ENCODE measurements at regions not wholly inside any gene's neighbourhood (a gene's known extent, or its start where the extent isn't known, plus 50 kb on each side); places are given as distances from the start of the nearest gene placed in this dataset.

DNA sequence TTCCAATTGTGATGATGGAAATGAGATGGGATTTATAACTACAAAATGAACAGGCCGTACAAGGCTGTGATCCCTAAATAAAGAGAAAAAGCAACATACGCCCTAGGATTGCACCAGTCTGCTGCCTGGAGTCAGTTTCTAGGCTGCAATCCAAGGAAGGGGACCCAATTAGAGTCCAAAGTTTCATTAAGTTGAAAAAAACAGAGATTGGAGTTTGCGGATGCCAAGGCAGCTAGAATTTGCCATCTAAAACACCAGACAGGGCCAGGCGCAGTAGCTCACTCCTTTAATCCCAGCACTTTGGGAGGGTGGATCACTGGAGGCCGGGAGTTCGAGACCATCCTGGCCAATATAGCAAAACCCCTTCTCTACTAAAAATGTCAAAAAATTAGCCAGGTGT, 661.0 kb downstream of the RPS29 start:
- no peaks in the 10 kb centered on the region for H3K36me3 ChIP-seq (ENCODE audit: insufficient read depth, insufficient read length, low read length)
- no peaks in the 10 kb centered on the region for H3K27me3 ChIP-seq (ENCODE audit: insufficient read depth, insufficient read length)
- H3K4me1 ChIP-seq (ENCODE audit: insufficient read depth, insufficient read length), result no peaks in the 10 kb centered on the region
- no peaks in the 10 kb centered on the region for H3K9me3 ChIP-seq (ENCODE audit: insufficient read depth, low read length)
- TF ChIP-seq YY1 (IDR thresholded peaks at IDR 0.05; ENCODE audit: insufficient read depth, insufficient read length) (no peak), SUZ12 (IDR thresholded peaks at IDR 0.05; ENCODE audit: extremely low read depth, insufficient read depth, insufficient read length) (no peak), ZNF274 (IDR thresholded peaks at IDR 0.05; ENCODE audit: low read depth, low read length) (no peak)
- no peak overlapping the region for H3K4me3 ChIP-seq (ENCODE audit: insufficient read length, low read depth)
- DNase-seq (ENCODE audit: low read depth, low spot score), result no peak
- H3K9ac ChIP-seq (ENCODE audit: insufficient read length, low read depth), result no peak overlapping the region

DNA sequence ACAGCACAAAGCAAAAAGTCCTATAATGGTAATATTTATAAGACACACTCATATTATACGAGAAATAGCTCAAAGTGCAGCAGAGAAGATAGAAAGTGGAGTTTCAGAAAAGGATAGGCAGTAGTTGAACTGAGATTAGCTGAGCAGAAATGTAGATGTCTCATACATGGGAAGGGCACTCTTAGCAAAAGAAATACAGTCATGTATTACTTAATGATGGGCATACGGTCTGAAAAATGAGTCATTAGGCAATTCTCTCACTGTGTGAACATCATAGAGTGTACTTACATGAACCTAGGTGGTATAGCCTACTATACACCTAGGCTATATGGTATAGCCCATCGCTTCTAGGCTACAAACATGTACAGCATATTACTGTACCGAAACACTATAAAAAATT, 671.3 kb downstream of the RPS29 start:
- DNase-seq (ENCODE audit: low read depth, low spot score), result no peak
- H3K27me3 ChIP-seq (ENCODE audit: insufficient read depth, insufficient read length), result no peaks in the 10 kb centered on the region
- TF ChIP-seq YY1 (IDR thresholded peaks at IDR 0.05; ENCODE audit: insufficient read depth, insufficient read length), result no peak
- TF ChIP-seq ZNF274 (IDR thresholded peaks at IDR 0.05; ENCODE audit: low read depth, low read length), result no peak
- no peak for TF ChIP-seq SUZ12 (IDR thresholded peaks at IDR 0.05; ENCODE audit: extremely low read depth, insufficient read depth, insufficient read length)
- no peak overlapping the region for H3K4me3 ChIP-seq (ENCODE audit: insufficient read length, low read depth)
- H3K36me3 ChIP-seq (ENCODE audit: insufficient read depth, insufficient read length, low read length), result no peaks in the 10 kb centered on the region
- H3K4me1 ChIP-seq (ENCODE audit: insufficient read depth, insufficient read length), result no peaks in the 10 kb centered on the region
- no peak overlapping the region for H3K9ac ChIP-seq (ENCODE audit: insufficient read length, low read depth)
- no peaks in the 10 kb centered on the region for H3K9me3 ChIP-seq (ENCODE audit: insufficient read depth, low read length)

DNA sequence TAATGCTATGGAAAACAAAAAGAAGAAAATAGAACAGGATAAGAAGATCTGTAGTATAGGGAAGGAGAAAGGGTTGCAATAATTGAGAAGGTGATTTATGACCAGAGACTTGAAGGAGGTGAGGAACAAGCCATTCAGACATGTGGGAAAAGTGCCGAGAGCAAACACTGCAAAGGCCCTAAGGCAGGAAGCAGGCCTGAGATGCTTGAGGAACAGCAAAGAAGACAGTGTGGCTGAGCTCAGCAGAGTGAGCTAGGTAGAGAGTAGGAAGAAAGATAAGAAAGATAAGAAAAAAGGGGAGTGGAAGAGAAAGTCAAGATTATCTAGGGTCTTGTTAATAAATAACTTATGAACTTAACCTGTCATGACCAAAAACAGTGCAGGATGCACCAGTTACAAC, 671.8 kb downstream of the RPS29 start:
- no peaks in the 10 kb centered on the region for H3K4me1 ChIP-seq (ENCODE audit: insufficient read depth, insufficient read length)
- no peaks in the 10 kb centered on the region for H3K27me3 ChIP-seq (ENCODE audit: insufficient read depth, insufficient read length)
- no peak for TF ChIP-seq SUZ12 (IDR thresholded peaks at IDR 0.05; ENCODE audit: extremely low read depth, insufficient read depth, insufficient read length)
- no peak for TF ChIP-seq YY1 (IDR thresholded peaks at IDR 0.05; ENCODE audit: insufficient read depth, insufficient read length)
- TF ChIP-seq ZNF274 (IDR thresholded peaks at IDR 0.05; ENCODE audit: low read depth, low read length), result no peak
- no peak for DNase-seq (ENCODE audit: low read depth, low spot score)
- H3K9me3 ChIP-seq (ENCODE audit: insufficient read depth, low read length), result no peaks in the 10 kb centered on the region
- no peaks in the 10 kb centered on the region for H3K36me3 ChIP-seq (ENCODE audit: insufficient read depth, insufficient read length, low read length)
- no peak overlapping the region for H3K9ac ChIP-seq (ENCODE audit: insufficient read length, low read depth)
- no peak overlapping the region for H3K4me3 ChIP-seq (ENCODE audit: insufficient read length, low read depth)

DNA sequence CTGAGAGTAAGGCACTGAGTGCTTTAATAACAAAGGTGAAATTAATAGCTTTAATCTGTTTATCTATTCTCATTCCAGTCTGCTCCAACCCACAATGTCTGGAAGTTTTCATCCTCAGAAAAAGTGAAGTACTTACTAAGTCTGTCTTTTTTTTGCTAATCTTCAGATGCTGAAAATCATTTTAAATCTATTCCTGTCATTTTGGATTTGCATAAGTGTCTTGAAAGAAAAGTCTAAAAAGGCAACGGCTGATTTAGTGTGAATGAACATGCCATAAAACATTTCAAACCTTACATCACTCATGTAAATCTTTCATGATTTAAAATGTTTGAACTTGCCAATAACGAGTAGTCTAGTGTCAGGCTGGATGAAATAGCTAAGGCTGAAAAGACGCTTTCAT, 685.6 kb downstream of the RPS29 start:
- TF ChIP-seq ZNF274 (IDR thresholded peaks at IDR 0.05; ENCODE audit: low read depth, low read length), result no peak
- TF ChIP-seq YY1 (IDR thresholded peaks at IDR 0.05; ENCODE audit: insufficient read depth, insufficient read length), result no peak
- no peak for TF ChIP-seq SUZ12 (IDR thresholded peaks at IDR 0.05; ENCODE audit: extremely low read depth, insufficient read depth, insufficient read length)
- Histone ChIP-seq H3K4me1 (ENCODE audit: insufficient read depth, insufficient read length) (no peaks in the 10 kb centered on the region), H3K36me3 (ENCODE audit: insufficient read depth, insufficient read length, low read length) (no peaks in the 10 kb centered on the region), H3K9me3 (ENCODE audit: insufficient read depth, low read length) (no peaks in the 10 kb centered on the region), H3K4me3 (ENCODE audit: insufficient read length, low read depth) (no peak overlapping the region), H3K27me3 (ENCODE audit: insufficient read depth, insufficient read length) (no peaks in the 10 kb centered on the region), H3K9ac (ENCODE audit: insufficient read length, low read depth) (no peak overlapping the region)
- no peak for DNase-seq (ENCODE audit: low read depth, low spot score)

DNA sequence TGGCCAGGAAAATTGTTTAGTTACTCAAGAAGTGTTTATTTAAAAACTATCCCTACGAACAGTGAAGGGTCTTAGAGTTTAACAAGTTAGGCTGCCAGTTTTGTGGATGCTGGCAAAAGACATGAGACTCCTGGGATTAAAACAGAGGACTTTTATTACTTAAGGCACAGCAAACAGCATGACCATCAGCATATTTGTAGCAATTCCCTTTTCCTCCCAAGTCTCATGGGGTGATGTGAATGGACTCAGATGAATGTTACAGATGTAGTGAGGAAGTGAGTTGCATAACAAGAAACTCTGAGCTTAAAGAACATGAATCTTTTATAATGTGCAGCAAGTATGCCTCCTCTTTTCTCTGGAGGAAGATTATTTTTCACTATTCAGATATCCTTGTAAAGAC, 695.8 kb downstream of the RPS29 start:
- no peak for TF ChIP-seq ZNF274 (IDR thresholded peaks at IDR 0.05; ENCODE audit: low read depth, low read length)
- no peak for TF ChIP-seq SUZ12 (IDR thresholded peaks at IDR 0.05; ENCODE audit: extremely low read depth, insufficient read depth, insufficient read length)
- H3K9ac ChIP-seq (ENCODE audit: insufficient read length, low read depth), result no peak overlapping the region
- H3K4me1 ChIP-seq (ENCODE audit: insufficient read depth, insufficient read length), result no peaks in the 10 kb centered on the region
- no peaks in the 10 kb centered on the region for H3K9me3 ChIP-seq (ENCODE audit: insufficient read depth, low read length)
- H3K27me3 ChIP-seq (ENCODE audit: insufficient read depth, insufficient read length), result no peaks in the 10 kb centered on the region
- no peak overlapping the region for H3K4me3 ChIP-seq (ENCODE audit: insufficient read length, low read depth)
- DNase-seq (ENCODE audit: low read depth, low spot score), result no peak
- no peaks in the 10 kb centered on the region for H3K36me3 ChIP-seq (ENCODE audit: insufficient read depth, insufficient read length, low read length)

DNA sequence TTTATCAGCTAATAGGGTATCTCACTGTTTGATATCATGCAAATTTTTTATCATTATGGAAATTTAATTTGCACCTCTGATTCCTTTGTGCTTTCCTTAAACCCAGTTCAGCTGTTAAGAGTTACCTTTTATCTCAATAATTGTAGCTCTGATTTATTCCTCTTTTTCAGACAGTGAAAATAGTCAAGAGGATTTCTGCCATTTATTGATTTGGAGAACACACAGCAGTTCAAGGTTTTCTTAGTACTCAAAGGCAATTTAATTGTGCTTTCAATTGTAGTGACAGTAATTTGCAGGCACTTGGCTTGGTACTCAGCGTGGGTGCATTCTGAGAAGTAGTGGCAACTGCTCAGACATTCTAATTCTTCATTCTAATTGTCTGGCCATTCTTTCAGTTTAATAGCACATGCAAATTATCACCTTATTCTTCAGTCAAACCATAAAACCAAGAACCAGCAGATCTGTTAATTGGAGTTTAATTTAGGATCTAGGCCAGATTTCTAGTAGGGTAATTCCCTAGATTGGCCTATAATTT, 709.3 kb downstream of the RPS29 start:
- DNase-seq (ENCODE audit: low read depth, low spot score), result no peak

DNA sequence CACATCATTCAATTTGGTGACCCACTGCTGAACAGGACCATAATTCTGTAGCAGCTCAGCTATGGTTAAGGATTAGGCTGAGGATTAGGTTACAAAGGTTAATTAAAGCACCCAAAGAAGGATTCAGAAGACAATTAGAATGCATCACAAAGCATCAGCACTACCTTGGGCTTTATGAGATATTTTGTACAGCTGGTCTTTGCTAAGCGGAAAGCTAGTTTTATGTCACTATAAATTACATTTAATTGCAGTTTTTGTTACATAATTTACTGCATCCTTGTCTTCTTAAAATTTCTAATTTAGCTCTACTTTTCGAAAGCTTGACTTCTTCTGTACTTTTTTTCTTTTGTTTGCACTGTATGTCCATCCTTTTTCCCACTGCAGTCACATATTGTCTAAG, 711.5 kb downstream of the RPS29 start:
- H3K36me3 ChIP-seq (ENCODE audit: insufficient read depth, insufficient read length, low read length), result no peaks in the 10 kb centered on the region
- H3K4me3 ChIP-seq (ENCODE audit: insufficient read length, low read depth), result no peak overlapping the region
- TF ChIP-seq YY1 (IDR thresholded peaks at IDR 0.05; ENCODE audit: insufficient read depth, insufficient read length), result no peak
- TF ChIP-seq ZNF274 (IDR thresholded peaks at IDR 0.05; ENCODE audit: low read depth, low read length), result no peak
- no peak for TF ChIP-seq SUZ12 (IDR thresholded peaks at IDR 0.05; ENCODE audit: extremely low read depth, insufficient read depth, insufficient read length)
- H3K9me3 ChIP-seq (ENCODE audit: insufficient read depth, low read length), result no peaks in the 10 kb centered on the region
- H3K9ac ChIP-seq (ENCODE audit: insufficient read length, low read depth), result no peak overlapping the region
- no peak for DNase-seq (ENCODE audit: low read depth, low spot score)
- H3K27me3 ChIP-seq (ENCODE audit: insufficient read depth, insufficient read length), result no peaks in the 10 kb centered on the region
- no peaks in the 10 kb centered on the region for H3K4me1 ChIP-seq (ENCODE audit: insufficient read depth, insufficient read length)

More for the DNA sequence above, 709.3 kb downstream of the RPS29 start:
- no peaks in the 10 kb centered on the region for H3K36me3 ChIP-seq (ENCODE audit: insufficient read depth, insufficient read length, low read length)
- H3K4me1 ChIP-seq (ENCODE audit: insufficient read depth, insufficient read length), result no peaks in the 10 kb centered on the region
- H3K9ac ChIP-seq (ENCODE audit: insufficient read length, low read depth), result no peak overlapping the region
- no peak overlapping the region for H3K4me3 ChIP-seq (ENCODE audit: insufficient read length, low read depth)
- TF ChIP-seq ZNF274 (IDR thresholded peaks at IDR 0.05; ENCODE audit: low read depth, low read length) (no peak), SUZ12 (IDR thresholded peaks at IDR 0.05; ENCODE audit: extremely low read depth, insufficient read depth, insufficient read length) (no peak), YY1 (IDR thresholded peaks at IDR 0.05; ENCODE audit: insufficient read depth, insufficient read length) (no peak)
- H3K27me3 ChIP-seq (ENCODE audit: insufficient read depth, insufficient read length), result no peaks in the 10 kb centered on the region
- H3K9me3 ChIP-seq (ENCODE audit: insufficient read depth, low read length), result no peaks in the 10 kb centered on the region
